ENCODE measurements at regions not wholly inside any gene's neighbourhood (a gene's known extent, or its start where the extent isn't known, plus 50 kb on each side); places are given as distances from the start of the nearest gene placed in this dataset.

DNA sequence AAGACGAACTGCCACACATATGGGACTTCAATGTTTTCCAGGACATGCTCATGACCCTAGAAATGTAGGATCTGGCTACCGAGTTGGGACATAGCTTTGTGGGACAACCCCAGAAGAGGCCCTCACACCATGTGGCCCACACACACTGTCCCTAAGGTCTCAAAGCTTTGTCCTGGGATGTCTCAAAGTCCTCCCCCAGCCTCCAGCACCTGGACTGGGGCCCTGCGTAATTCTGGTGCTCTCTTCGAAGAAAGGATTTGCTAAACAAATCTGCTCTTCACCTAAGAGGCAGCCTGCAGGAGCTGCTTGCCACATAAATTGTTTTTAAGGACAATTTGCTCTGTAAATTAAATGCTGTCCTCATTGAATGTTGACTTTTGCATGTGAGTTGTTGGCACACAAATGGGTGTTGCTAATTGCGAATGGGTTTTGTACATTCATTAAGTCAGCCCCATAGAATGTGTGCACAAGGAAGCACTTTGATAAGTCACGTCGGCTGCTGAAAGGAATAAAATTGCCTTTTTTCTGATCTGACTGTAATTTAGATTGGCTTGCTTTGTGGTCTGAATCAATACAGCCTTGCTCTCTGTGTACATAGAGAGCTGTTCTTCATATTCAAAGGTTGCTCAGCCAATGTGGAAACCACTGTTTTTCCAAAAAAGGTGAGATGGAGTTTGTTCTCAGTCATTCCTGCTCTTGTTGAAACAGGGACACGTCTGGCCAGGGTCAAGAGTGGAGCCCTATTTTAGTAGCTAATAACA lies 161.6 kb upstream of the PWP1 start:
- CTCF ChIA-PET = interaction anchor here (0.8 to 1.4 kb wide), 2 partner anchors 9 to 74 kb away, joined by 3 read pairs; no protein-coding TSS in a partner anchor
- H3K9me3 ChIP-seq (replicated peaks; ENCODE audit: control insufficient read depth, insufficient read depth, low read length) = no peaks in the 10 kb centered on the region

DNA sequence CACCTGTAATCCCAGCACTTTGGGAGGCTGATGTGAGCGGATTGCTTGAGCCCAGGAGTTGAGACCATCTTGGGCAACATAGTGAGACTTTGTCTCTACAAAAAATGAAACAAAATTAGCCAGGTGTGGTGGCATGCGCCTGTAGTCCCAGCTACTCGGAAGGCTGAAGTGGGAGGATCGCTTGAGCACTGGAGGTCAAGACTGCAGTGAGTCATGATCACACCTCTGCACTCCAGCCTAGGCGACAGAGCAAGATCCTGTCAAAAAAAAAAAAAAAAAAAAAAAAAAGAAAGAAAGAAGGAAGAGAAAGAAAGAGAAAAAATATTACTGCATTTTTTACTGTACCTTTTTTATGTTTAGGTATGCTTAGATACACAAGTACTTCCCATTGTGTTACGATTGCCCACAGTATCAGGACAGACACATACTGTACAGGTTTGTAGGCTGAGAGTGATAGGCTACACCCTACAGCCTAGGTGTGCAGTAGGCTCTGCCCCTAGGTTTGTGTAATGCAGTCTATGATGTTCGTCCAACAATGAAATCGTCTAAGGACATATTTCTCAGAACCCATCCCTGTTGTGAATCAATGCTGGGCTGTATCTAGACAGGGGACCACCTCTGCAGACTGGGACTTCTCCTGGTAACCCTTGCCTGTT lies 160.4 kb upstream of the PWP1 start:
- Histone ChIP-seq H3K4me1 (ENCODE audit: control insufficient read depth, extremely low read depth, insufficient read depth, low read length) (no peaks in the 10 kb centered on the region), H3K9ac (replicated peaks; ENCODE audit: extremely low read depth, insufficient read depth, low read length) (no peak overlapping the region), H3K27me3 (ENCODE audit: control insufficient read depth in 2 of 2, insufficient read depth in 2 of 2, low read length in 2 of 2) (no peaks in the 10 kb centered on the region), H3K9me3 (replicated peaks; ENCODE audit: control insufficient read depth, insufficient read depth, low read length) (no peaks in the 10 kb centered on the region), H3K4me2 (ENCODE audit: insufficient read depth, low read length) (no peak overlapping the region), H4K20me1 (replicated peaks; ENCODE audit: control insufficient read depth, extremely low read depth, insufficient read depth, low read length) (no peaks in the 10 kb centered on the region), H3K36me3 (ENCODE audit: control insufficient read depth in 2 of 2, extremely low read depth in 1 of 2, insufficient read depth in 2 of 2, low read length in 2 of 2) (no peaks in the 10 kb centered on the region), H3K79me2 (ENCODE audit: control insufficient read depth, insufficient read depth, low read length) (no peaks in the 10 kb centered on the region), H3K27ac (ENCODE audit: insufficient read depth, low read depth, low read length) (no peak overlapping the region), H2AFZ (ENCODE audit: low read depth, low read length) (no peak overlapping the region), H3K4me3 (replicated peaks in 1 of 3; ENCODE audit: insufficient read depth in 1 of 3, low read depth in 1 of 3, low read length in 3 of 3) (no peak overlapping the region), H3K9me1 (replicated peaks; ENCODE audit: control insufficient read depth, extremely low read depth, insufficient read depth, low read length) (no peaks in the 10 kb centered on the region)
- CTCF ChIA-PET = interaction anchor here (1.5 kb wide), 1 partner anchor 18 kb away, joined by 3 read pairs; no protein-coding TSS in a partner anchor
- TF ChIP-seq, protein P1, sequence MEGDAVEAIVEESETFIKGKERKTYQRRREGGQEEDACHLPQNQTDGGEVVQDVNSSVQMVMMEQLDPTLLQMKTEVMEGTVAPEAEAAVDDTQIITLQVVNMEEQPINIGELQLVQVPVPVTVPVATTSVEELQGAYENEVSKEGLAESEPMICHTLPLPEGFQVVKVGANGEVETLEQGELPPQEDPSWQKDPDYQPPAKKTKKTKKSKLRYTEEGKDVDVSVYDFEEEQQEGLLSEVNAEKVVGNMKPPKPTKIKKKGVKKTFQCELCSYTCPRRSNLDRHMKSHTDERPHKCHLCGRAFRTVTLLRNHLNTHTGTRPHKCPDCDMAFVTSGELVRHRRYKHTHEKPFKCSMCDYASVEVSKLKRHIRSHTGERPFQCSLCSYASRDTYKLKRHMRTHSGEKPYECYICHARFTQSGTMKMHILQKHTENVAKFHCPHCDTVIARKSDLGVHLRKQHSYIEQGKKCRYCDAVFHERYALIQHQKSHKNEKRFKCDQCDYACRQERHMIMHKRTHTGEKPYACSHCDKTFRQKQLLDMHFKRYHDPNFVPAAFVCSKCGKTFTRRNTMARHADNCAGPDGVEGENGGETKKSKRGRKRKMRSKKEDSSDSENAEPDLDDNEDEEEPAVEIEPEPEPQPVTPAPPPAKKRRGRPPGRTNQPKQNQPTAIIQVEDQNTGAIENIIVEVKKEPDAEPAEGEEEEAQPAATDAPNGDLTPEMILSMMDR (IDR thresholded peaks at IDR 0.05; ENCODE audit: extremely low read depth in 1 of 2, insufficient read depth in 1 of 2, low read depth in 1 of 2, low read length in 2 of 2) = no peak
- dilution Hi-C loops (cut with MboI; ENCODE audit: extremely low pct_ligation_motif_present, low sequenced_read_pairs) = no loop called here
- no peak for DNase-seq (ENCODE audit: low read depth, low spot score)
- FAIRE-seq = no peak
- no TSS peak for BruUV-seq (replicated peaks)
- POLR2A ChIA-PET = no interaction called here
- intact Hi-C loops (cut with micrococcal nuclease) = no loop called here

More for the DNA sequence above, 161.6 kb upstream of the PWP1 start:
- no peaks in the 10 kb centered on the region for H4K20me1 ChIP-seq (replicated peaks; ENCODE audit: control insufficient read depth, extremely low read depth, insufficient read depth, low read length)
- POLR2A ChIA-PET = no interaction called here
- H3K27me3 ChIP-seq (ENCODE audit: control insufficient read depth in 2 of 2, insufficient read depth in 2 of 2, low read length in 2 of 2) = no peaks in the 10 kb centered on the region
- no TSS peak for BruUV-seq (replicated peaks)
- H3K4me2 ChIP-seq (ENCODE audit: insufficient read depth, low read length) = no peak overlapping the region
- no peaks in the 10 kb centered on the region for H3K4me1 ChIP-seq (ENCODE audit: control insufficient read depth, extremely low read depth, insufficient read depth, low read length)
- H3K27ac ChIP-seq (ENCODE audit: insufficient read depth, low read depth, low read length) = no peak overlapping the region
- dilution Hi-C loops (cut with MboI; ENCODE audit: extremely low pct_ligation_motif_present, low sequenced_read_pairs) (no loop called here), intact Hi-C loops (cut with micrococcal nuclease) (no loop called here)
- H3K9ac ChIP-seq (replicated peaks; ENCODE audit: extremely low read depth, insufficient read depth, low read length) = no peak overlapping the region
- H3K9me1 ChIP-seq (replicated peaks; ENCODE audit: control insufficient read depth, extremely low read depth, insufficient read depth, low read length) = no peaks in the 10 kb centered on the region
- no peak for TF ChIP-seq JUN (IDR thresholded peaks at IDR 0.05; ENCODE audit: borderline replicate concordance, insufficient read depth, insufficient read length, low read depth)
- no peak for TF ChIP-seq POLR2A (IDR thresholded peaks at IDR 0.05; ENCODE audit: low read depth, low read length)
- no peaks in the 10 kb centered on the region for H3K79me2 ChIP-seq (ENCODE audit: control insufficient read depth, insufficient read depth, low read length)
- H3K36me3 ChIP-seq (ENCODE audit: control insufficient read depth in 2 of 2, extremely low read depth in 1 of 2, insufficient read depth in 2 of 2, low read length in 2 of 2) = no peaks in the 10 kb centered on the region
- no peak overlapping the region for H2AFZ ChIP-seq (ENCODE audit: low read depth, low read length)
- H3K4me3 ChIP-seq (replicated peaks in 1 of 3; ENCODE audit: insufficient read depth in 1 of 3, low read depth in 1 of 3, low read length in 3 of 3) = no peak overlapping the region
- FAIRE-seq (no peak), DNase-seq (ENCODE audit: low read depth, low spot score) (no peak)
